Left hindlimb (tissue), 1 donor: ENCODE measurements at regions not wholly inside any gene's neighbourhood (a gene's known extent, or its start where the extent isn't known, plus 50 kb on each side); places are given as distances from the start of the nearest gene placed in this dataset.
"Not testable (repeated sequence)": the region's sequence is repeated elsewhere in the genome, so short reads cannot be mapped to it uniquely, and the experiment has no call there.

Experiments
- DNase-seq: peaks from one replicate; pipeline ENCODE4 v3.0.0-alpha.2; 2018

DNA sequence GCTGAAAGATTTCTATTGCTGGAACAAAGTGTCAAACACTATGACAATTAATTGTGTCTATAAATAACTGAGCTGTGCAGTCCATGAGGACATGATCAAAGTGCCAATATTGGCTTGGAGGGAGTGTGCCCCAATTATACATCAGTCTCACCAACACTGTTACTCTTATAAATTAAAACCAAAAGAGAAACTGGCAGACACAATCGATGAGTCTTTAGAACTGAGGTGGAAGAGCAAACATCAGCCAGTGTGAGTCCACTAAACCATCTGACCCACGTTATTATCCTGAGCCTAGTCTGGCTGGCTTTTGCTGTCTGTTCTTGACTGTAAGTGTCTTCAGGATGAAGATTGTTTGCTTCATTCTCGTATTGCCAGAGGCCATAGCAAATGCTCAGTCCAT, 98.9 kb downstream of the OLIG3 start:
- no peak for DNase-seq

DNA sequence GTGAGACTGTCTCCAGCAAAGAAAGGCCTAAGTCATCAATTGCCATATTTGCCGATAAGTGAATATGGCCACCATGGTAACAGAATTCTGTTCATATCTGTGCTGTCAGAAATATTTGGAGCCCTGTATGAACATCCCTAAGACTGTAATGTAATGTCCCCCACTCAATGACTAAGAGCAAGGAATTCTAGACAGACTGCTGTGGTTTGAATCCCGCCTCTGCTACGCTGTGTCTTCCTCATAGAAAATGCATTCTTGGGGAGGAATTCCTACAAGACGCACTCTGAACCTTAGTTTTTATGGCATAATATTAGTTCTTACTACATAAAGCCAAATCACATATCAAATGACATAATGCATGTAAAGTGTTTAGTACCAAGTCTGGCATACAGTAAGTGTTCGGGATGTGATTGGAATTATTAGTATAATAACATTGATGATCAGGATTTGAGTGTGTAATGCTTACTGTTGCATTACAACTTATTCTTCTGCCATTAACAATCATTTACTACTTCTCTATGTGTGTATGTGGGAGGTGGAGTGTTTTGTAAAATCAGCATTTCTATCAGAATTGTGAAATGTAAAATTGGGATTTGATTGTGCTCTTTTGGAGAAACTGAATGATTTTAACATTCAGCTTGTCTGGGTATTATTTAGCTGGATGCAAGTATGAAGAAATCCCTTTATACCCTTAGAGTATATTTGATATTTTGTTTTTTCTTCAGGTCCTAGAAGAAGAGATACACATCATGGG, 103.0 kb downstream of the OLIG3 start:
- no peak for DNase-seq

DNA sequence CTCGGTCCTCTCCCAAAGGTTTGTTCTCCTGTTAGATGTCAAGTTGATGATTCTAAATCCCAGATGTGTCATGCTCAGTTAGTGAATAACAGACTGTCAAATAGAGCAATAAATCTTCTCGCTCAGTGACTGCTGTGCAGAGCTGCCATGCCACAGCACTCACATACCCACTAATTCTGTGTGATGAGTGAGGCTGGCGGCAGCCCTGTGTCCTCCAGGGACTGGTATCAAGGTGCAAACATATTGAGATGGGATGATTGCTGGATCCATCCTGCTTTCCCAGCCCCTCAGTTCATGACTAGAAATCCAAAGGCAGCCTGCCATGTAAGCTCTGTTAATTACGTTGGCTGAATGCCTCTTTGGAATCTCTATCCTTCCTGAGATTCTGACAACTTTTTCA, 103.9 kb downstream of the OLIG3 start:
- DNase-seq = no peak

DNA sequence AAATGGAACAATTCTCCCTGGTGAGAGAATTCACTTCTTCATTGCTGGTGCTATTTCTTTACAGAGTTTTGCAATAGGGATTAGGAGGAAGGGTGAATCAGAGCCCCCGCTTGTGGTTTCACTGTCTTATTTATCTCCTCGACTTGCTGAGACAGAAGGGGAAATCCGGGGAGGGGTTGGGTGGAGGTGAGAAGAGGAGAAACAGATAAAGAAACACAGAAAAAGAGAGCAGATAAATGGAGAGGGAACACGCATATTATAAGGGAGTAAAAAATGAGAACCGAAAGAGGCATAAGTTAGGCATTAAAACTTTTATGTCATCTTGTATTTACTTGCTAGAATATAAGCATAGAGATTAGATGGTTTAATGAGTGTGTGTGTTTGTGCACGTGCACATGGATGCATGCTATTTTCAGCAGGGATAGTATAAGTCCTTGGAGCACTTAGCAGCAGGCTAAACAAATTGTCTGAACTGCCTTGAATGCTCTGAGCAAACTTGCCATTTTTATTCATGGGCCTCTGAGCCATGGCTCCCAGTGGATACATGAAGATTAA, 105.0 kb downstream of the OLIG3 start:
- DNase-seq = no peak

DNA sequence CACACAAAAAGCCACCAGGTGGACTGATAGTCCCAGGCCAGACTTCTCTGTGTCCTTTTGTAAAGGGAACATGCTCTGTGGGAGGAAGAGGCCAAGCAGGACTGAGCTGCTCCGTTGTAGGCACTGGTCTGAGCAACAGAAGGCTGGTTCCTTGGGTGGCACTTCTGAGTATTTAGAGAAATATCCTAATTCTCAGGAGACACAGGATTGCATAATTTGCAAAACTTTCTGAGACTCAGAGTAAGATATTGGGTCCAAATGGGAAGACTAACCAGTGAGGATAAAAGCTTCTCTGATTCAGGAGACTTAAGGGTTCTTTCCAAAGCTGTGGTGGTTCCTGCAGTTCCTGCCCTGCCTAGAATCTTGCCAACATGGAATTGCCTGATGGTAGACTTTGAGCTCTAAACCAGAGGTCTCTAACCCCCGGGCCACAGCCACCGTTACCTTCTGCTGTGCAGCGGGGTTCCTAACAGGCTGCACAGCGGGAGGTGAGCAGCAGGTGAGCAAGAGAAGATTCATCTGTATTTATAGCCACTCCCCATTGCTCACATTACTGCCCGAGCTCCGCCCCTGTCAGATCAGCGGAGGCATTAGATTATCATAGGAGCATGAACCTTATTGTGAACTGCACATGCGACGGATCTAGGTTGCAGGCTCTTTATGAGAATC, 107.0 kb downstream of the OLIG3 start:
- DNase-seq = no peak

DNA sequence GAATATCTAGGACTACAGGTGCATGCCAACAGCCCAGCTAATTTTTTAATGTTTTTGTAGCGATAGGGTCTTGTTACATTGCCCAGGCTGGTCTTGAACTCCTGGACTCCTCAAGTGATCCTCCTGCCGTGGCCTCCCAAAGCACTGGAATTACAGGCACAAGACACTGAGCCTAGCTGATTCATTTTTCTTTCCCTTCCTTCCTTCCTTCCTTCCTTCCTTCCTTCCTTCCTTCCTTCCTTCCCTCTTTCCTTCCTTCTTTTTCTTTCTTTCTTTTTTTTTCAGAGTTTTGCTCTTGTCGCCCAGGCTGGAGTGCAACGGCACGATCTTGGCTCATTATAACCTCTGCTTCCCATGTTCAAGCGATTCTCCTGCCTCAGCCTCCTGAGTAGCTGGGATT, 110.9 kb downstream of the OLIG3 start:
- not testable (repeated sequence) for DNase-seq

DNA sequence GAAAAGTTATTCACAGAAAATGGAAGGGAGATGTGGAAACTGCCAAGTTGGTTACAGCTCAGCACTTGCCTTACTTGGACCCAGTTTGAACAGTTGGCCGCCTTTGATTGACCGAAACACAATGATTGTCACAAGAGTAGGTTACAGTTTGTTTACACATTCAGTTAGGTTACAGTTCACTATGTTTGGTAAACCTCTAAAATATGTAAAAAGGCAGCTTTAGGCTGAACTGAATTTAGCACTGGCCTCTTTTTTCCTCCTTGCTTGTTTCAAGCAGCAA, 116.2 kb downstream of the OLIG3 start:
- DNase-seq = no peak

DNA sequence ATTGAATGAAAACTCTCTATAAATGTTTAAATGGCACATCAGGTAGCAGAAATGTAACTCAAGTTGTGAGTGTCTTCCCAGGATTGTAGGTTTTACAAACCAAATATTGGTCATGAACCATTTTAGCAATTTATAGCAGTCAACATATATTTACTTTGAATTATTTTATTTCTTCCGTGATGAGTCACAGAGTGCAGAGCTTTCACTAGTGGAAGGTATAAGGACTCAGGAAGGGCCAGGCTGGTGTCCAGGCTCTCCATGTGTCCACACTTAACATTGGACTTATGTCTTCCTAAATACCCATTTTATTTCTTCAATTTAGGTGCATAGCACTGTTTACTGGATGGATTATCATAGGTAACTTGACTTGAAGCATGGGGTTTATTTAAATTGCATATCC, 120.9 kb downstream of the OLIG3 start:
- no peak for DNase-seq

DNA sequence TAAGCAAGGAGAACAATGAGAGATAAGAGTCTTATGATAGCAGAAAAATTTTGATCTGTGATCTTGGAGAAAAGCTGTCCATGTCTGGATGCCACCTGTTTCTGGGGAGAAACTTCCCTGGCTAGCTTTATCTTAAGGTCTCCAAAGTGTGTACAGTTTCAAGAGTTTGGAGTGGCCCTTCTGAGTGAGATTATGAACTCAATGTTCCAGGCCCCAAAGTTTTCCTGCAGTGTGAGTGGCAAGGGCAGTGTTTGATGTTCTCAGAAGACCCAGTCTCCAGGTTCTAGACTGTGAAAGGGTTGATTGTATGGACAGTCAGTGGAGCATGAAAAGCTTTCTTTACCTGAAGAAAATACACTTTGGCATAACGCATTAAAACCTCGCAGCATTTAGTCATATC, 121.7 kb downstream of the OLIG3 start:
- DNase-seq = no peak

DNA sequence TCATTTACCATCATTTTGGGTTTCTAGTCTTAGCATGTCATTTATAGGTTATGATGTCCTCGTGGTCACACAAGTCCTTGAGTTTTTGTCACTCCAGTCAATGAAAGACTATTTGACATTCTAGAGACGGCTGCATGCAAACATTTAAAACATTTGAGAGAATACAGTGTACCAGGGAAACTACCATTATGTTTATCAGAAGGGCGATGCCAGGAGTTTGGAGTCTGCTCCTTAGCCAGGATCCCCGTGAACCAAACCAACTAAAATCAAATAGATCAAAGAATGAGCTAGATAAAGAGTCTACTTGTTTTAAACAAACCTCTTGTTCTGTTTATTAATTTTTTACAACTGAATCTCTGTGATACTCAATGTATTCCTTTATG, 122.6 kb downstream of the OLIG3 start:
- DNase-seq = no peak

DNA sequence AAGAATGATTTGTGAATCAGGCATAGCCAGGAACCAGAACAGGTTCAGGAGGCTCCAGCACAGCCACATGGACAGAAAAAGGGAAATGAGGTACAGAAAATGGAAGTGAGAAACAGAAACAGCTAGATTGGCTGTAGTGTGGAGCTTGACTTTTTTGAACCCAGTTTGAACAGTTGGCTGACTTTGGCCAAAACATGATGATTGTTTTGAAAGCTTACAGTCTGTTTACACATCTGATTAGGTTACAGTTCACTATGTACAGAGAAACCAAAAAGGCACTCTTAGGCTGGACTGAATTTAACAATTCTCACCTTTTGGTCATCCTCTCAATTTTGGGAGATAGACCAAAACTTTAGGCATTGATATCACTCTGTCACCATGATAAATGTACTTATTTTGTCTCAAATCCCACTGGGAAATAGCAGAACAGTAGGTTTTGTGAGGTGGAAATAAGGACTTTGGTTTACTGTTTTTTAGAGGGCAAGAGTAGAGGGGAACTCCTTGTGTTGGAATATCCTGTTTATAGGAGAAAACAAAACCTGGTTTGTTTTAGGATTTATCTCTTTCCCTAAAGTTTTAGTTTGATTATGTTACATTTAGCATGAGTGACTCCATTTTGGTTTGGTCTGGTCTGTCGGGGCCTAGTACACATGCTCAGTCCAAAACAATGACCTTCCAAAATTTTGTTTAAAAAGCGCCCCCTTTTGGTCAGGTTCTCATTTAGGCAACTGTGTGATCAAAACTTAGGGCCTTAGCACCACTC, 123.1 kb downstream of the OLIG3 start:
- DNase-seq = no peak

DNA sequence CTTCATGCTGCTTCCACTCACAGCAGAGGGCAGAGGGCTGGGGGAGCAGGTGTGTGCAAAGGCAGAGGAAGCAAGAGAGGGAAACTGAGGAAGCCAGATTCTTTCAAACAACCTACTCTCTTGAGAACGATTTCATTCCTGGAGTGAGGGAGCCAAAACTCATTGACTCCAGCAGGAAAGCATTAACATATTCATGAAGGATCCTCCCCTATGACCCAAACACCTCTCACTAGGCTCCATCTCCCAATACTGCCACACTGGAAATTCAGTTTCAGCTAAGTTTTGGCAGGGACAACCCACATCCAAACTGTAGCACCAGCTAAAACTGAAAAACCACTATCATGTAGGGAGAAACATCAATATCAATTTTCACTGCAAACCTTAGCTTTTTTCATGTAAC, 125.1 kb downstream of the OLIG3 start:
- no peak for DNase-seq

DNA sequence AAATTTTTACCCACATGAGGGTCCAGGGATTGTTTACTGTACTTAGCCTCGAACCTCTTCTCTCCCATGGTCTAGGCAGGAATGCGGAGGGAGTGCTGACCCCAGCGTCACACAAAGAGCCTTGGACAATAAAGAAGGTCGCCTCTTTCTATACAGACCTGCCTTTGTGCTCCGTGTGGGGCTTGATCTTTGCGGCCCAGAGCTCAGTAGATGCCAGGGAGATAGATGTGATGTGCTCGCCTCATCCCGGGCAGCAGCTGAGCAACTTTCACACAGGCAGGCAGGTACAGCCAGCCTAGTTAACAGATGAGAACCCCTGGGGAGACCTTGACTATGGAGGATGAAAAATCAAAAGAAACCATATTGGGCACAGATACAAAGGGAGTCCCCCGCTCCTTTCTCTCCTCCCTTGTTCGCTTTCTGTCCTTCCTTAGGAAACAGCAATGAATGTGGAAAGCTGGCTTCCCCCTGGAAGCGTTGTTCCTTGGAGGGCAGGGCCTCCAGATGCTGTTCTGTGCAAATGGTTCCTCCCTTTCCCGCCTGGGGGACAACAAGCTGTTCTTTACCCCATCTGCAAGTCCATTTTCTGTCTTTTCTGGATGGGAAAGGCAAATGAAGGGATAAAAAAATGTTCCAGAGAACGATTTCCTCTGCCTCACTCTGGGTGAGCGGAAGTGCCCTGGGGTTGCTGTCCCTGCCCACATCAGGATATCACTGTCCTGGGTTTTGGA, 128.3 kb downstream of the OLIG3 start:
- no peak for DNase-seq

DNA sequence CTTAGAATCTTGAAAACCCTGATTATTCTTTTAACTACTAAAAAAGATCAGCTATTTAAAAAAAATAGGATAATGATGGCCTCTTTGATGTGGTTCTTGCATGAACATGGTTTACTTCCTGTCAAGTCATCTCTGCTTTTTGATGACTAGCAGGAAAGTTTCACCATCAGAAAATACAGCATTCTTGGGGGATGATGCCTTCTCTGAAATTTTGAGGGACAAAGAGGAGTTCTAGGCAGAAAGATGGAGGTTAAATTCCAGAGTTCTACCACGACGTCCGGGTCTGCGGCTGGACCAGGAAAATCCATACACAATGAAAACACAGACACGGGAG, 130.4 kb downstream of the OLIG3 start:
- no peak for DNase-seq

DNA sequence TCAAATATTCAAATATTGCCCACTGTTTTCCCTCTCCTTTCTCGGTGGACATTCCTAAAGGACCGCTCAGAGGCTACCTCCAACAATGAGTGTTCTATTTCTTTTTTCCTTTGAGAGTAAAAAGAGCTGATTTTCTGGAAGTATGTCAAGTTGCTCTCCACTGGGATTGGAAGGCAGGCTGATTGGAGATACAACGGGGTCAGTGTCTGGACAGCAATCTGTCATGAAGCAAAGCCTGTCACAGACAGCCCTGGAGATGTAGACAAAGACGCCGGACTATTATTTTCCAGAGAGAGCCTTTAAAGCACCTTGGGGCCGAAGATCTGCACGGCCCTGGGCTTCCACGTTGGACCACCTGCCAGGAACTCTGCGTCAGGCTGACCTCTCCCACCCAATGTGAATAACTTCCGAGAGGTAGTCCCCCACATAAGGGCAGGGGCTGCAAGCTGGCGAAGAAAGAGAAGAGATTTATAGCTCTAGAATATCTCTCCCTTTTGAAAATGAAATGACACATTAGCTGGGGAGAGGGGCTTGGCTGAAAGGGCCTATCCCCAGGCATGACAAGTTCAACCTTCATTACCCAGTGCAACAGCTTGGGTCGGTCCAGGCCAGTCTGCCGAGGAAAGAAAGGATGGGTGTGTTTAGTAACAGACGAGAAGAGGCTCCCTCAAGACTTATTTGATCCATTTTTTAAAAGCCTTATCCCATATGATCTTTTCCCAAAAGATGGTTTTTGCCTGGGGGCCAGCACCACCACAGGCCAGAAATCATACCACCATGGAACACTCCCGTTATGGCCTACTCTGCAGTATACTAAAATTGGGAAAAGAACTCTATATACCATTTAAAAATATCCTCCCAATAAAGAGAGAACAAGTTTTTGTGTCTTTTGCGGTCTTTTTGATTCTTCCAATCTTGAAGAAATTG, 131.1 kb downstream of the OLIG3 start:
- no peak for DNase-seq

DNA sequence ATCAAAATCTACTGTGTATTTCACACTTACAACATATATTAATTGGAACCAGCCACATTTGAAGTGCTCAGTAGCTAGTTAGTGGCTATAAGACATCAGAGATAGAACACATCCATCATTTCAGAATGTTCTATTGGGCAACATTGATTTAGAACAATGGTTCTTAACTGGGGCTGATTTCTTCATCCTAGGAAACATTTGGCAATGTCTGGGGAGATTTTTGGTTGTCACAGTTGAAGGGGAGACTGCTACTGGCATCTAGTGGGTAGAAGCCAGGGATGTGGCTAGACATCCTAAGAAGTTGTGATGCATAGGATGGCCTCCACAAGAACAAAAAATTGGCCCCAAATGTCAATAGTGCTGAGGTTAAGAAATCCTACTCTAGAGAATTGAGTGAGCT, 132.5 kb downstream of the OLIG3 start:
- DNase-seq = no peak

DNA sequence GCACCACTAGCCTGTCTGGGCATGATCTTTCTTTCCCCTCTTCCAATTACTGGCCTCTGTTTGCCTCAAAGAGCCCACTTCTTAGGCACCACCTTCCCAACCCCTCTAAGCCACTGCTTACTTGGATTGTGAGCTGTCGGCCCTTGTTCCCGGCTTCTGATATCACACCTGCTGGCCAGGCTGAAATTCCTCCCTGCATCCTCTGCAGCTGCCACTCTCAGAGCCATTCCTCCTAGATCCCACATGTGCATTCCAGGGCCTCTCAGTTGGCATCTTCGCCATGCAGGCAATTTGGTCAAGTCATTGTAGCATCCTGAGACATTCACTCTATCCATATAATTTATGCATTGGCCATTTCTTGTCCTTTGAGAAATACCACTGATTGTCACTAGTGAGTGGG, 135.9 kb downstream of the OLIG3 start:
- no peak for DNase-seq

DNA sequence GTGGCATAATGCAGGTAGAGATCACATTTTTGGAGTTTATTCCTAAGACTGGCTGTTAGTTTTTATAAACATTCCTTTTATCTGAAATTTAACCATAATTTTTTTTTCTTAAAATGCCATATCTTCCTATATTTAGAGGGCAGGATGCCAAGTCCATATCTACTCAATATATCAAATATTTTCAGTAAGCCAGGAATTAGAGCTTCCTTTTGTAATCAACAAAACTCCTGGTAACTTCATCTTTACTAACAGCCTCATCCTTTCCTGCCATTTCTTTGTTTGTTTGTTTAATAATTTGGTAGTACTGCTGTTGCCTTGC, 136.3 kb downstream of the OLIG3 start:
- DNase-seq = no peak

DNA sequence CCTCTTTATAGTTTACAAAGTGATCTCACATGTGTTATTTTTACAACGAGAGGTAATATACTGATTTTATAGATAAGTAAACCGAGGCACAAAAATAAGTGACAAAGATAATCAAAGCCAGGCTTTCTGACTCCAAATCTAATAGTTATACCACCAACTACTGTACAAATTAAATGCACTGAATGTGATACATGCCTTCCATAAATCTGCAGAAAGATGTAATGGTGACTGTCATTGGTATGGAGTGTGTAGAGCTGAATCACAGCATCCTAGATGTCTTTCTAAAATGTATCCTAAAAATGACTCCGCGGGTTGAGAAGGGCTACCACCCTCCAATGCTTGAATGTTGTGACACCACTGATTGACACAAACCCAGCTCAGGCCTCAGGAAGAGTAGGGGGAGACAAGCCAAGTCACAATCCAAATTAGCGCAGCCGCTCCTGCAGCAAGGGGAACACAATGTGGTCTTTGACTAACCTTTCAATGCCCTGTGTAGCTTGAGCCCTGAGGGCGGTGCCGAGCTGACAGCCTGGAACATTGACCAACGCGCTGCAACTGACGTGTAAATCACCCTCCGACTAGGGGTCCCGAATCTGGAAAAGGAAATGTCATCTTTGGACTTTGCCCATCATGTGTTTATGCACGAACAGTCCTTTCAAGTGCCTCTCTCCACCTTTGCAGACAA, 136.8 kb downstream of the OLIG3 start:
- DNase-seq = no peak

DNA sequence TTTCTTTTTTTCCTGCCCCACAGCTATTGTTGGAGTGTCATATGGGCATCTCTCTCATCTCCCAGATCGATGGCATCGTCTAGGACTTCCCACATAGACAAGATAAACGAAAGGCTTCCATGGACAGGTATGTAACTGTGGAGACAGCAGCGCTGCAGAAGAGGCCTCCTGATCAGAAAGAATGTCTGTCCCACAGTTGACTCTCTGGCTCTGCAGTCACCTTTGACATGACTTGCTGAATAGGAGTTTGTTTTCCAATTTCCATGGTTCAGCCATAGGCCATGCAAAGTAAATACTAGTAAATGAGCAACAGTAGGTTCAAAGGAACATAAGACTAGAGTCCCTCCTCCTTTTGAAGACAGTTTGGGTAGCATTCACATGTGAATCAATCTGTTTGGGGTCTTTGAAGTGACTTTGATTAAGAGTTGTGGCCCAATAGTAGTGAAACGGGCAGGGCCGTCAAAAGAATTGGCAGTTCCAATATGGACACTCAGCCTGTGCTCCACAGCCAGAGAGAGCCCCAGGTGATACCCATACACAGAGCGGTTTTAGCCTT, 134.7 kb upstream of the IFNGR1 start:
- DNase-seq = no peak

DNA sequence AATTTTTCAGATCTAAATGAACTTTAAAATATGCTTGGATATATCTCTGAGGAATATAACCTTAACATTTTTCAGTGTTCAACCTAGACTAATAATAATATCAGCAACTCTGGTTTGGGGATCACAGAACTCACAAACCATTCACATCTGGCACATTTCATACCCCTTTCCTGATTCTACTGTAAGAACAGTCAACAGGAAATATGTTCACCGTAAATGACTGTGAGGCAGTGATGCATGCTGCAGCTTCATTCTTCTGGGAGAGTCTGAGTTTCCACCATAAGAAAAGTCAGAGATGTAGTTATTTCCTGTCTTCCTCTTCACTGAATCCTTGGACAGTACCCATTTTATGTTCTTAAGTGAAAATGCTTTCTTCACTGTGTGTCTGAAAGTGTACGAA, 134.2 kb upstream of the IFNGR1 start:
- DNase-seq = no peak

DNA sequence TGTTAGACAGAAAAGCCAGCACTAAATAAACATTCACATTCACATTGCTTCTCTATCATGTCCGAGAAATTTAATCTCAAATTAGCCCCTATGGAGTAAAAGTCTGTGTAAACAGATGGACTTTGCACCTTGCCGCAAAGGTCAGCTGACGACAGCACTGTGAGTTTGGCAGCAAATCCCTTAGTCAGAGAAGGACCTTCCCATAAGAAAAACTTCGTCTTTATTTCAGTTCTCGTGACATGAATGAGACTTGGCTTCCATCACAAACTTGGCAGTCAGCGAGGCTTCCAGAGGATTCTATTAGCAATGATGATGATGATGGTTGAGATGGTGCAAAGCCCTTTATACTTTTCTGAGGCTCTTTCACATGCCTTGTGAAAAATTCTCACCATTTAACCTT, 133.7 kb upstream of the IFNGR1 start:
- no peak for DNase-seq
